ENCODE measurements at regions not wholly inside any gene's neighbourhood (a gene's known extent, or its start where the extent isn't known, plus 50 kb on each side); places are given as distances from the start of the nearest gene placed in this dataset.

- TF ChIP-seq CTCF (IDR thresholded peaks at IDR 0.05 in 8 of 11, conservative IDR thresholded peaks at IDR 0.05 in 3 of 11): no peak
- no peak for TF ChIP-seq POLR2AphosphoS5 (IDR thresholded peaks at IDR 0.05)
Measured at GRCh38 chr5:91898898-91899297, 515.8 kb upstream of the ARRDC3 start.

All from spleen (tissue), 7 donors.